GM10266 (cell line): ENCODE measurements at regions not wholly inside any gene's neighbourhood (a gene's known extent, or its start where the extent isn't known, plus 50 kb on each side); places are given as distances from the start of the nearest gene placed in this dataset.

Experiments
- DNase-seq: peaks from one replicate; pipeline ENCODE4 v3.0.0; 2012; ENCODE audit errors: extremely low spot score
- CTCF ChIP-seq: IDR thresholded peaks from 2 replicates; pipeline ENCODE4 v1.5.1; 2012; ENCODE audit warnings: mild to moderate bottlenecking, low read depth; ENCODE audit not compliant: control insufficient read depth, insufficient read depth; ENCODE audit errors: missing control alignments

DNA sequence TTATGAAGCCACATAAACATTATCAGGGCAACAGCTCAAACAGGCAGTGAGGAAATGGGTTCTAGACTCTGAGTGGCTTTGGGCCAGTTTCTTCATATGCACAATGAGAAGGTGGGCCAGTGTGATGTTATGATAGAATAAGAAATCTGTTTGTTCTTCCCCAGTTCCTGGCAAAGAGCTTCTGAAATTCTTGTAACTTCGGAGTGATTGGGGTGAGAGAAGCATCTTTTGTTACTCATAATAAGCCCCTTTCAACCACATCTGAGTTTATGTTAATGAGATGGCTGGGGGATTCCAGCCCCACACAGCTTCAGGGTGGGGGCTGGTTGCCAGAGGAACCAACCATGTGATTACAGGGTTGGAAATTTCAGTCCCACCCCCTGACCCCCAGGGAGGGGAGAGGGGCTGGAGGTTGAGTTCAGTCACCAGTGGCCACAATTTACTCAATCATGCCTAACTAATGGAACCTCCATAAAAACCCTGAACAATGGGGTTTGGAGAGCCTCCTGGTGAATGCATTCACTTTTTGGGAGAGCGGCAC lies 57.0 kb upstream of the FRMD4B start:
- DNase-seq, result no peak
- no peak for TF ChIP-seq CTCF

- no peak for TF ChIP-seq CTCF
- no peak for DNase-seq
Observed at GRCh38 chr3:69441732-69442131, 55.8 kb upstream of the FRMD4B start.

GRCh38 chr3:69441040-69441439 lies 55.2 kb upstream of the FRMD4B start:
- no peak for DNase-seq
- no peak for TF ChIP-seq CTCF

GRCh38 chr3:69439643-69440270 lies 53.9 kb upstream of the FRMD4B start:
- DNase-seq, result no peak
- TF ChIP-seq CTCF, result peak; percentile 39

DNA sequence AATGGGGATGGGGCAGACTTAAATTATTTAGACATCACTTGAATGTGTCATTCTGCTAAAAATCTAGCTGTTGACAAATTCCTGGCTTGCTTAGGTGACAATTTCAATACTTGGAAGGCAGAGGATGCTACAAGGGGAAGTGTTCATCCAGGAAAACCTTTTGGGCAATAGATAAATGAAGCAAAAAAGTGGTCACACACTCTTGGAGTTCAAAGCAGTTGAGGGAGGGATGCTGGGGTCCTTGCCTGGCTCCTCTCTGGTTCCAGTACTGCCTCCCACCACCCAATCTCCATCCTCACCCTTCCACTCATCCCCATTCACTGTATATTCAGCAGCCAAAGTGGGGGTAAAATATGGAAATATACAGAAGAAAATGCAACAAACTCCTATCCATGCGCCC lies 52.6 kb upstream of the FRMD4B start:
- no peak for DNase-seq
- no peak for TF ChIP-seq CTCF

DNA sequence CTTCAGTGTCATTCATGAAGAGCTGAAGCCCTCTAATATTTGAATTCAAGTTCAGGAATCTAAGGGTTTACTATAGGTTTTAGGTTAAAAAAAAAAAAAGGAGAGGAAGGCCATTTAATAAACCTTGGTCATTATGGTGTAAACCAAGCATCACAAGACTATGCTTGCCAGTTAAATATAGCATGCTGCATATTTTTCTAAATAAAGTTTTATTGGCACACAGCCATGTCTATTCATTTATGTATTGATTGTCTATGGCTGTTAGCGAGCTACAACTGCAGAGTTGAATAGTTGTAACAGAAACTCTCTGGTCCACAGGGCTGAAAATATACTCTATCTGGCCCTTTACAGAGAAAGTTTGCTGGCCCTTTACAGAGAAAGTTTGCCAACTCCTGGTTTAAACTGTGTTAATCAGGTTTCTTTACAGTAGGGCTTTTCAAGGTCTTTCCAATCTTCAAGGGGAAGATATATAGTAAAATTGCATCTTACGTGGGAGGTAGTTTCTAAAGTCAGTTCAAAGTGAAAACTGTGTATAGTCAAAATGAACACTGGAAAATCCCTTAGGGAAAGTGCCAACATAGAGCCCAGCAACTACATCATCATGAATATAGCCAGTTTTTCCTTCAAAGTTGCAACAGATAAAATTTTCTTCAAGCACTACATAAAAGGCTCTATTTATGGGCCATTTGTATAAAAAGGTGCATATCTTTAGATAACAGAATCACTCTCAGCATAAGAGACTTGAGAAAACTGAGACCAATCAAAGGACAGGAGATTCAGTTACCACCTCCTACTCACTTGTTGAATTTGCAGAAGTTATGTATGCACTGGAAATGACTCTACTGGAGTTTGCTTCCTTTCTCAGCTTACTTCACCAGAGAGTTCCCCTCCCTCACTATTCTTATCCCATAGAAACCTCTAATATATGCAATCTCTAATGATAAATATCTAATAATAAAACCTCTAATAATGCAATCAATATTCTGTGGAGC lies 49.7 kb upstream of the FRMD4B start:
- TF ChIP-seq CTCF, result no peak
- DNase-seq, result peak; percentile 29
